Stomach (tissue), 8 donors: ENCODE measurements at regions not wholly inside any gene's neighbourhood (a gene's known extent, or its start where the extent isn't known, plus 50 kb on each side); places are given as distances from the start of the nearest gene placed in this dataset.

Experiments
- DNase-seq, 2 donors: peaks; one replicate each; pipeline versions ENCODE4 v3.0.0 to v3.0.0-alpha.2; 2013 to 2019
- H3K27ac ChIP-seq, 5 donors: fragments of 200-600 bp in 4 of 5; sonication (generic) in 4 of 5; one replicate each; pipeline ENCODE4 v1.5.1; 2013 to 2019; ENCODE audit warnings: mild to moderate bottlenecking in 1 of 5, moderate library complexity in 1 of 5
- H3K27me3 ChIP-seq, 3 donors: fragments of 200-600 bp; sonication (generic); one replicate each; pipeline ENCODE4 v1.5.1; 2017 to 2019; ENCODE audit warnings: mixed run types in 1 of 3
- H3K36me3 ChIP-seq, 4 donors: fragments of 200-600 bp; sonication (generic); 1 replicate in 3 of 4; 2 replicates in 1 of 4; pipeline ENCODE4 v1.5.1; 2016 to 2019
- H3K4me1 ChIP-seq, 4 donors: fragments of 200-600 bp; sonication (generic); one replicate each; pipeline ENCODE4 v1.5.1; 2016 to 2019
- H3K4me3 ChIP-seq, 4 donors: fragments of 200-600 bp; sonication (generic) in 3 of 4; one replicate each; pipeline ENCODE4 v1.5.1; 2016 to 2019; ENCODE audit warnings: mild to moderate bottlenecking in 1 of 4
- H3K9me3 ChIP-seq, 4 donors: fragments of 200-600 bp; sonication (generic); one replicate each; pipeline ENCODE4 v1.5.1; 2016 to 2019
- CTCF ChIP-seq, 7 experiments: fragments of 450-650 bp in 4 of 7; fragments of 200-600 bp in 3 of 7; sonication (generic) in 3 of 7; IDR thresholded peaks; one replicate each; pipeline ENCODE4 v1.5.1; 2016 to 2019; ENCODE audit warnings: antibody characterized with exemption in 7 of 7, control low read depth in 2 of 7, mild to moderate bottlenecking in 1 of 7
- EP300 ChIP-seq: sonication (generic); formaldehyde crosslinking; IDR thresholded peaks from one replicate; pipeline ENCODE4 v1.6.1; 2017; ENCODE audit warnings: antibody characterized with exemption
- POLR2A ChIP-seq, 4 donors: fragments of 450-650 bp; IDR thresholded peaks; one replicate each; pipeline ENCODE4 v1.6.1; 2016; ENCODE audit warnings: antibody characterized with exemption in 4 of 4, control low read depth in 2 of 4, mild to moderate bottlenecking in 1 of 4, moderate library complexity in 1 of 4
- POLR2AphosphoS5 ChIP-seq, 3 donors: sonication (generic); formaldehyde crosslinking; IDR thresholded peaks; one replicate each; pipeline ENCODE4 v1.6.1; 2016; ENCODE audit warnings: antibody characterized with exemption in 3 of 3
- WGBS, 5 donors: extraction: QIAGEN DNeasy Blood & Tissue Kit in 3 of 5; methylation state at CpG; one replicate each; pipeline versions ENCODE4 v1.1.5 to v1.1.7; 2013 to 2018; 5-methylcytosine and 5-hydroxymethylcytosine counted together
- intact Hi-C: fragments of 100-400 bp; cut with DNase I; formaldehyde crosslinking; loops from one replicate; pipeline ENCODE4 v1.15.1; 2023; ENCODE audit warnings: low total_unique reads
- donor health status: healthy with polysubstance abuse.
- donor health status: Bipolar disorder and iron deficiency.
- donor health status: healthy.

GRCh38 chr1:101165954-101166353 is 70.9 kb upstream of the S1PR1 start:
- H3K4me3 ChIP-seq, result no peak overlapping the region
- intact Hi-C loops, result no loop called here
- no peaks in the 10 kb centered on the region for H3K27me3 ChIP-seq
- TF ChIP-seq CTCF (IDR thresholded peaks at IDR 0.05) (no peak), POLR2A (IDR thresholded peaks at IDR 0.05) (no peak), EP300 (no peak), POLR2AphosphoS5 (IDR thresholded peaks at IDR 0.05) (no peak)
- H3K36me3 ChIP-seq, result no peaks in the 10 kb centered on the region
- no peaks in the 10 kb centered on the region for H3K4me1 ChIP-seq
- no peak for DNase-seq
- no peaks in the 10 kb centered on the region for H3K9me3 ChIP-seq
- no peak overlapping the region for H3K27ac ChIP-seq

GRCh38 chr1:101165532-101165931 is 71.3 kb upstream of the S1PR1 start:
- no peaks in the 10 kb centered on the region for H3K9me3 ChIP-seq
- no peaks in the 10 kb centered on the region for H3K36me3 ChIP-seq
- DNase-seq, result no peak
- H3K27me3 ChIP-seq, result no peaks in the 10 kb centered on the region
- no peak for TF ChIP-seq POLR2AphosphoS5 (IDR thresholded peaks at IDR 0.05)
- no peak for TF ChIP-seq CTCF (IDR thresholded peaks at IDR 0.05)
- TF ChIP-seq EP300, result no peak
- no peak for TF ChIP-seq POLR2A (IDR thresholded peaks at IDR 0.05)
- no peak overlapping the region for H3K27ac ChIP-seq
- no peaks in the 10 kb centered on the region for H3K4me1 ChIP-seq
- 64 to 91% (median 86%) methylated on average over 1 of the region's 1 CpG for WGBS, 5 donors
- no peak overlapping the region for H3K4me3 ChIP-seq
- intact Hi-C loops, result no loop called here

GRCh38 chr1:101164776-101165175 is 72.0 kb upstream of the S1PR1 start:
- 81 to 89% (median 86%) methylated on average over 3 of the region's 3 CpGs for WGBS, 5 donors
- Histone ChIP-seq H3K36me3 (no peaks in the 10 kb centered on the region), H3K4me1 (no peaks in the 10 kb centered on the region), H3K27me3 (no peaks in the 10 kb centered on the region), H3K9me3 (no peaks in the 10 kb centered on the region), H3K4me3 (no peak overlapping the region), H3K27ac (no peak overlapping the region)
- DNase-seq, result no peak
- intact Hi-C loops, result no loop called here
- TF ChIP-seq POLR2AphosphoS5 (IDR thresholded peaks at IDR 0.05) (no peak), EP300 (no peak), CTCF (IDR thresholded peaks at IDR 0.05) (no peak), POLR2A (IDR thresholded peaks at IDR 0.05) (no peak)

- no peaks in the 10 kb centered on the region for H3K36me3 ChIP-seq
- H3K27me3 ChIP-seq, result no peaks in the 10 kb centered on the region
- intact Hi-C loops, result no loop called here
- H3K4me1 ChIP-seq, result no peaks in the 10 kb centered on the region
- no peaks in the 10 kb centered on the region for H3K9me3 ChIP-seq
- H3K27ac ChIP-seq, result peak overlapping the region in 3 of 5 donors; percentile 4 to 43 (median 6)
- WGBS, 5 donors, result 74 to 84% (median 79%) methylated on average over 7 of the region's 7 CpGs
- TF ChIP-seq EP300, result no peak
- TF ChIP-seq POLR2A (IDR thresholded peaks at IDR 0.05), result no peak
- no peak for TF ChIP-seq CTCF (IDR thresholded peaks at IDR 0.05)
- TF ChIP-seq POLR2AphosphoS5 (IDR thresholded peaks at IDR 0.05), result no peak
- DNase-seq, result peak in 1 of 2 donors; percentile 55
- H3K4me3 ChIP-seq, result no peak overlapping the region
Measured at GRCh38 chr1:101162736-101163735, 73.8 kb upstream of the S1PR1 start.
